Ovary (tissue), 3 donors: ENCODE measurements at regions not wholly inside any gene's neighbourhood (a gene's known extent, or its start where the extent isn't known, plus 50 kb on each side); places are given as distances from the start of the nearest gene placed in this dataset.

ENCODE experiments used
- POLR2A ChIP-seq: fragments of 450-650 bp; IDR thresholded peaks from one replicate; pipeline ENCODE4 v1.6.1; 2017; ENCODE audit warnings: antibody characterized with exemption, mild to moderate bottlenecking, moderate library complexity
- TF ChIP-seq, protein P1 (sequence below), 3 donors: fragments of 450-650 bp in 2 of 3; fragments of 200-600 bp in 1 of 3; IDR thresholded peaks; one replicate each; pipeline versions ENCODE4 v1.5.1 to v1.8.0; 2016 to 2022; ENCODE audit warnings: antibody characterized with exemption in 3 of 3, mild to moderate bottlenecking in 1 of 3
- donor health status: DM: no; HTN: no; CAD: no.

DNA sequence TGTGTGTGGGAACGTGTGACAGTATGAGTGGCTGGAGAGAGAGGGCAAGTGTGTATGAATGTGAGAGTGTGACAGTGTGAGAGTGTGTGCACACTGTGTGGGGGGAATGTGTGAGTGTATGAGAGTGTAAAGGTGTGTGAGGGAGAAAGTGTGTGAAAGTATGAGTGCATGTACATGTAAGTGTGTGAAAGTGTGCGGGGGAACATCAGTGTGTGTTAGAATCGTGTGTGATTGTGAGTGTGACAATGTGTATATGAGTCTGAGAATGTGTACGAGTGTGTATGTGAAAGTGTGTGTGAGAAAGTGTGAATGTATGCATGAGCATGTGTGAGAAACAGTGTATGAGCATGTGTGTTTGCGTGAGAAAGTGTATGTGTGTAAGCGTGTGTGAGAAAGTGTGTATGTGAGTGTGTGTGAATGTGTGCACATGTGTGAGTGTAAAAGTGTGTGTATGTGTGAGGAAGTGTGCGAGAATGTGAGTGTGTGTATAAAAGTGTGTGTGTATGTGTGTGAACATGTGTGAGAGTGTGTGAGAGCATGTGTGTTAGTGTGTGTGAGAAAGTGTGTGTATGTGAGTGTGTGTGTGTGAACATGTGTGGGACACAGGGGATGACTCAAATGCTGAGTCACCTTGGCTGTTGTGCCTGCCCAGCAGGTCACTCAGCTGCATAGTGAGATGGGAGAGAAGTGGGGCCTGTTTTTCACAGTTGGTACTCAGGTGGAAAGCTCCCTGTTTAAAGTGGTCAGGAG is 220.5 kb upstream of the TBX3 start:
- TF ChIP-seq, protein P1, sequence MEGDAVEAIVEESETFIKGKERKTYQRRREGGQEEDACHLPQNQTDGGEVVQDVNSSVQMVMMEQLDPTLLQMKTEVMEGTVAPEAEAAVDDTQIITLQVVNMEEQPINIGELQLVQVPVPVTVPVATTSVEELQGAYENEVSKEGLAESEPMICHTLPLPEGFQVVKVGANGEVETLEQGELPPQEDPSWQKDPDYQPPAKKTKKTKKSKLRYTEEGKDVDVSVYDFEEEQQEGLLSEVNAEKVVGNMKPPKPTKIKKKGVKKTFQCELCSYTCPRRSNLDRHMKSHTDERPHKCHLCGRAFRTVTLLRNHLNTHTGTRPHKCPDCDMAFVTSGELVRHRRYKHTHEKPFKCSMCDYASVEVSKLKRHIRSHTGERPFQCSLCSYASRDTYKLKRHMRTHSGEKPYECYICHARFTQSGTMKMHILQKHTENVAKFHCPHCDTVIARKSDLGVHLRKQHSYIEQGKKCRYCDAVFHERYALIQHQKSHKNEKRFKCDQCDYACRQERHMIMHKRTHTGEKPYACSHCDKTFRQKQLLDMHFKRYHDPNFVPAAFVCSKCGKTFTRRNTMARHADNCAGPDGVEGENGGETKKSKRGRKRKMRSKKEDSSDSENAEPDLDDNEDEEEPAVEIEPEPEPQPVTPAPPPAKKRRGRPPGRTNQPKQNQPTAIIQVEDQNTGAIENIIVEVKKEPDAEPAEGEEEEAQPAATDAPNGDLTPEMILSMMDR (IDR thresholded peaks at IDR 0.05): no peak
- no peak for TF ChIP-seq POLR2A
